Lower leg skin (tissue), 3 donors: ENCODE measurements at regions not wholly inside any gene's neighbourhood (a gene's known extent, or its start where the extent isn't known, plus 50 kb on each side); places are given as distances from the start of the nearest gene placed in this dataset.

Experiments
- POLR2A ChIP-seq, 2 donors: fragments of 450-650 bp; IDR thresholded peaks; one replicate each; pipeline ENCODE4 v1.6.1; 2016 to 2017; ENCODE audit warnings: antibody characterized with exemption in 2 of 2, mild to moderate bottlenecking in 1 of 2, moderate library complexity in 1 of 2
- TF ChIP-seq, protein P1 (sequence below), 3 donors: fragments of 450-650 bp; IDR thresholded peaks; one replicate each; pipeline ENCODE4 v1.5.1; 2016; ENCODE audit warnings: antibody characterized with exemption in 3 of 3, mild to moderate bottlenecking in 3 of 3, moderate library complexity in 2 of 3

DNA sequence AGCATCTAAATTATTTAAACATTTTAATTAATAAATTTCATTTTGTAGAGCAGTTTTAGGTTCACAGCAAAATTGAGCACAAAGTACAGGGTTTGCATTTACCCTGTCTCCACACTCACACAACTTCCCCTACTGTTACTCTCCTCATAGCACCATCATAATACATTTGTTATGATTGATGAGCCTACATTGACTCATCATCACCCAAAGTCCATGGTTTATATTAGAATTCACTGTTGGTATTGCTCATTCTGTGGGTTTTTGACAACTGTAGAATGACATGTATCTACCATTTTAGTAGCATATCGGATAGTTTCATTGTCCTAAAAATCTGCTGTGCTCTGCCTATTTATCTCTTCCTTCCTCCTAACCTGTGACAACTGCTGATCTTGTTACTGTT, 411.1 kb upstream of the MPDZ start:
- TF ChIP-seq, protein P1, sequence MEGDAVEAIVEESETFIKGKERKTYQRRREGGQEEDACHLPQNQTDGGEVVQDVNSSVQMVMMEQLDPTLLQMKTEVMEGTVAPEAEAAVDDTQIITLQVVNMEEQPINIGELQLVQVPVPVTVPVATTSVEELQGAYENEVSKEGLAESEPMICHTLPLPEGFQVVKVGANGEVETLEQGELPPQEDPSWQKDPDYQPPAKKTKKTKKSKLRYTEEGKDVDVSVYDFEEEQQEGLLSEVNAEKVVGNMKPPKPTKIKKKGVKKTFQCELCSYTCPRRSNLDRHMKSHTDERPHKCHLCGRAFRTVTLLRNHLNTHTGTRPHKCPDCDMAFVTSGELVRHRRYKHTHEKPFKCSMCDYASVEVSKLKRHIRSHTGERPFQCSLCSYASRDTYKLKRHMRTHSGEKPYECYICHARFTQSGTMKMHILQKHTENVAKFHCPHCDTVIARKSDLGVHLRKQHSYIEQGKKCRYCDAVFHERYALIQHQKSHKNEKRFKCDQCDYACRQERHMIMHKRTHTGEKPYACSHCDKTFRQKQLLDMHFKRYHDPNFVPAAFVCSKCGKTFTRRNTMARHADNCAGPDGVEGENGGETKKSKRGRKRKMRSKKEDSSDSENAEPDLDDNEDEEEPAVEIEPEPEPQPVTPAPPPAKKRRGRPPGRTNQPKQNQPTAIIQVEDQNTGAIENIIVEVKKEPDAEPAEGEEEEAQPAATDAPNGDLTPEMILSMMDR (IDR thresholded peaks at IDR 0.05), result no peak
- TF ChIP-seq POLR2A (IDR thresholded peaks at IDR 0.05), result no peak
